SK-N-MC (cell line): ENCODE measurements at regions not wholly inside any gene's neighbourhood (a gene's known extent, or its start where the extent isn't known, plus 50 kb on each side); places are given as distances from the start of the nearest gene placed in this dataset.
"Not testable (repeated sequence)": the region's sequence is repeated elsewhere in the genome, so short reads cannot be mapped to it uniquely, and the experiment has no call there.

Experiments
- EZH2 ChIP-seq: fragments of 200-600 bp; sonication (generic); IDR thresholded peaks from one replicate; pipeline ENCODE4 v1.6.1; 2017; ENCODE audit warnings: antibody characterized with exemption
- FOXP2 ChIP-seq: optimal IDR thresholded peaks from 2 replicates; pipeline ENCODE3; 2011; ENCODE audit warnings: mild to moderate bottlenecking, moderate library complexity; ENCODE audit not compliant: insufficient read depth; ENCODE audit errors: extremely low read length, control extremely low read depth
- POLR2AphosphoS5 ChIP-seq: IDR thresholded peaks from 2 replicates; pipeline ENCODE4 v1.6.1; 2012; ENCODE audit warnings: mild to moderate bottlenecking, low read depth, low read length, borderline replicate concordance

DNA sequence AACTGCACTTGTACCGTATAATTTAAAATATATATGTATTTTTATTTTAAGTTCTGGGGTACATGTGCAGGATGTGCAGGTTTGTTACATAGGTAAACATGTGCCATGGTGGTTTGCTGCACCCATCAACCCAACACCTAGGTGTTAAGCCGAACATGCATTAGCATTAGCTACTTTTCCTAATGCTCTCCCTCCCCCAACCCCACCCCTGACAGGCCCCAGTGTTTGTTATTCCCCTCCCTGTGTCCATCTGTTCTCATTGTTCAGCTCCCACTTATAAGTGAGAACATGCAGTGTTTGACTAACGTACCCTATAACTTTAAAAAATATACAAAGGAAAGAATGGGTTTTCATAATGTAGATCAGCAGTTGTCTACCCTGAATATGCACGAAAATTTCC is 303.5 kb upstream of the BRINP1 start:
- not testable (repeated sequence) for TF ChIP-seq POLR2AphosphoS5, EZH2, FOXP2
